Endothelial cell of umbilical vein (primary cell): ENCODE measurements at regions not wholly inside any gene's neighbourhood (a gene's known extent, or its start where the extent isn't known, plus 50 kb on each side); places are given as distances from the start of the nearest gene placed in this dataset.

Source experiments
- BruUV-seq: library from RNA; stranded (reverse); fragments of 400-500 nt; replicated peaks from 2 replicates; lab custom pipeline; 2021; lab: Mats Ljungman, UMichigan
- CTCF ChIA-PET: fragments of 300-600, 350-600 bp; sonication (Branson Sonifier 250); formaldehyde crosslinking; loops from one replicate; lab custom pipeline; 2021; ENCODE audit warnings: antibody characterized with exemption, inconsistent platforms; lab: Charles Lee
- POLR2A ChIA-PET: fragments of 300-600, 350-600 bp; sonication (Branson Sonifier 250); formaldehyde crosslinking; loops from one replicate; lab custom pipeline; 2021; ENCODE audit warnings: antibody characterized with exemption, inconsistent platforms; lab: Charles Lee
- DNase-seq: peaks from one replicate; pipeline ENCODE4 v3.0.0-alpha.2; 2011; ENCODE audit warnings: low read depth, low spot score
- FAIRE-seq: peaks from 2 replicates; lab custom pipeline; 2011; peaks lifted over from hg19 to GRCh38; lab: Jason Lieb, UNC
- H2AFZ ChIP-seq: 2 replicates; pipeline ENCODE4 v1.6.0; 2012; ENCODE audit warnings: low read depth, low read length, control low read depth, inconsistent platforms
- H3K27ac ChIP-seq: 2 replicates; pipeline ENCODE4 v1.5.1; 2011; ENCODE audit warnings: low read depth, mild to moderate bottlenecking, control low read depth, low read length, moderate library complexity; ENCODE audit not compliant: insufficient read depth
- H3K27me3 ChIP-seq, 2 experiments: 2 replicates each; pipeline versions ENCODE4 v1.6.0 to v1.6.1; 2011; ENCODE audit warnings: low read length in 2 of 2, mixed read lengths in 1 of 2; ENCODE audit not compliant: control insufficient read depth in 2 of 2, insufficient read depth in 2 of 2
- H3K36me3 ChIP-seq, 2 experiments: 2 replicates in 1 of 2; 3 replicates in 1 of 2; pipeline ENCODE4 v1.5.1; 2011; ENCODE audit warnings: low read length in 2 of 2, mild to moderate bottlenecking in 1 of 2, moderate library complexity in 1 of 2; ENCODE audit not compliant: control insufficient read depth in 2 of 2, insufficient read depth in 2 of 2; ENCODE audit errors: extremely low read depth in 1 of 2
- H3K4me1 ChIP-seq: 3 replicates; pipeline ENCODE4 v1.5.1; 2011; ENCODE audit warnings: mild to moderate bottlenecking, low read length; ENCODE audit not compliant: control insufficient read depth, insufficient read depth; ENCODE audit errors: extremely low read depth
- H3K4me2 ChIP-seq: 2 replicates; pipeline ENCODE4 v1.6.1; 2011; ENCODE audit warnings: low read length, control low read depth, mixed read lengths; ENCODE audit not compliant: insufficient read depth
- H3K4me3 ChIP-seq, 3 experiments: fragments of 200-600 bp in 1 of 3; sonication (generic), shearing (Covaris generic) in 1 of 3; replicated peaks in 1 of 3; 2 replicates each; pipeline ENCODE4 v1.5.1; 2011 to 2016; ENCODE audit warnings: control low read depth in 3 of 3, low read length in 3 of 3, mild to moderate bottlenecking in 2 of 3, inconsistent platforms in 1 of 3, low read depth in 1 of 3, moderate library complexity in 1 of 3; ENCODE audit not compliant: insufficient read depth in 1 of 3
- H3K79me2 ChIP-seq: 2 replicates; pipeline ENCODE4 v1.6.0; 2012; ENCODE audit warnings: low read length, inconsistent platforms; ENCODE audit not compliant: control insufficient read depth, insufficient read depth
- H3K9ac ChIP-seq: replicated peaks from 2 replicates; pipeline ENCODE3; 2011; ENCODE audit warnings: low read length, control low read depth; ENCODE audit not compliant: insufficient read depth; ENCODE audit errors: extremely low read depth
- H3K9me1 ChIP-seq: replicated peaks from 3 replicates; pipeline ENCODE4 v1.6.0; 2011; ENCODE audit warnings: mild to moderate bottlenecking, low read length; ENCODE audit not compliant: control insufficient read depth, insufficient read depth; ENCODE audit errors: extremely low read depth
- H3K9me3 ChIP-seq: replicated peaks from 2 replicates; pipeline ENCODE4 v1.5.1; 2012; ENCODE audit warnings: low read length, inconsistent platforms; ENCODE audit not compliant: control insufficient read depth, insufficient read depth
- H4K20me1 ChIP-seq: replicated peaks from 2 replicates; pipeline ENCODE3; 2011; ENCODE audit warnings: mild to moderate bottlenecking, low read length; ENCODE audit not compliant: control insufficient read depth, insufficient read depth; ENCODE audit errors: extremely low read depth
- CTCF ChIP-seq, 2 donors: IDR thresholded peaks; 1 replicate in 1 of 2; 2 replicates in 1 of 2; pipeline ENCODE4 v1.5.1; 2011; ENCODE audit warnings: low read length in 2 of 2, mild to moderate bottlenecking in 2 of 2, moderate library complexity in 2 of 2, control low read depth in 1 of 2, inconsistent platforms in 1 of 2, low read depth in 1 of 2; ENCODE audit not compliant: insufficient read depth in 1 of 2; ENCODE audit errors: extremely low read depth in 1 of 2
- EZH2 ChIP-seq: IDR thresholded peaks from 2 replicates; pipeline ENCODE4 v1.6.1; 2012; ENCODE audit warnings: borderline replicate concordance, low read depth, mild to moderate bottlenecking, moderate library complexity, low read length, inconsistent platforms; ENCODE audit not compliant: severe bottlenecking
- FOS ChIP-seq: IDR thresholded peaks from 2 replicates; pipeline ENCODE4 v1.6.1; 2011; ENCODE audit warnings: mild to moderate bottlenecking, low read length, moderate library complexity, borderline replicate concordance; ENCODE audit not compliant: insufficient read depth
- GATA2 ChIP-seq: IDR thresholded peaks from 2 replicates; pipeline ENCODE4 v1.7.0; 2011; ENCODE audit warnings: low read depth, mild to moderate bottlenecking, moderate library complexity, mixed read lengths, low read length; ENCODE audit not compliant: insufficient read length, insufficient read depth
- JUN ChIP-seq: IDR thresholded peaks from 2 replicates; pipeline ENCODE4 v1.6.1; 2011; ENCODE audit warnings: borderline replicate concordance, low read depth; ENCODE audit not compliant: insufficient read length, insufficient read depth
- MAX ChIP-seq: IDR thresholded peaks from 2 replicates; pipeline ENCODE4 v1.6.1; 2011; ENCODE audit not compliant: insufficient read depth, insufficient read length
- MYC ChIP-seq: IDR thresholded peaks from one replicate; pipeline ENCODE4 v1.6.1; 2011; ENCODE audit warnings: mild to moderate bottlenecking, low read depth, low read length
- POLR2A ChIP-seq: IDR thresholded peaks from 2 replicates; pipeline ENCODE4 v1.6.1; 2012; ENCODE audit warnings: low read depth, mild to moderate bottlenecking, control low read depth, low read length
- POLR2AphosphoS5 ChIP-seq: IDR thresholded peaks from 2 replicates; pipeline ENCODE4 v1.6.1; 2012; ENCODE audit warnings: low read depth, mild to moderate bottlenecking, control low read depth, low read length, moderate library complexity; ENCODE audit not compliant: insufficient read depth
- dilution Hi-C: fragments of 300-500 bp; cut with MboI; formaldehyde crosslinking; loops from one replicate; pipeline ENCODE4 v1.15.0; 2019; ENCODE audit warnings: low sequenced_read_pairs; ENCODE audit not compliant: extremely low pct_ligation_motif_present
- intact Hi-C: fragments of 100-400 bp; cut with micrococcal nuclease; formaldehyde crosslinking; loops from one replicate; pipeline ENCODE4 v1.10.0; 2022

- BruUV-seq: no TSS peak
- no peak overlapping the region for H2AFZ ChIP-seq
- CTCF ChIA-PET: interaction anchor here (1.3 kb wide), 1 partner anchor 12 kb away, joined by 3 read pairs; no protein-coding TSS in a partner anchor
- no peak overlapping the region for H3K27ac ChIP-seq
- no peaks in the 10 kb centered on the region for H3K4me1 ChIP-seq
- DNase-seq (no peak), FAIRE-seq (no peak)
- TF ChIP-seq JUN (no peak), FOS (no peak), EZH2 (no peak), CTCF (IDR thresholded peaks at IDR 0.05; ENCODE audit: extremely low read depth in 1 of 2, insufficient read depth in 1 of 2, low read depth in 1 of 2, low read length in 2 of 2) (no peak), MYC (no peak), POLR2A (no peak), GATA2 (no peak), MAX (no peak), POLR2AphosphoS5 (no peak)
- no peaks in the 10 kb centered on the region for H3K9me3 ChIP-seq
- no peaks in the 10 kb centered on the region for H3K9me1 ChIP-seq
- H4K20me1 ChIP-seq: no peaks in the 10 kb centered on the region
- H3K79me2 ChIP-seq: no peaks in the 10 kb centered on the region
- H3K9ac ChIP-seq: no peak overlapping the region
- no peak overlapping the region for H3K4me3 ChIP-seq
- POLR2A ChIA-PET: no interaction called here
- intact Hi-C loops (no loop called here), dilution Hi-C loops (no loop called here)
- H3K27me3 ChIP-seq: peaks cover 5 to 7% of the 10 kb centered on the region in 2 experiments
- no peak overlapping the region for H3K4me2 ChIP-seq
- no peaks in the 10 kb centered on the region for H3K36me3 ChIP-seq
These were observed 100.2 kb upstream of the TMEM164 start for GRCh38 chrX:109902665-109903064.
